ENCODE measurements at regions not wholly inside any gene's neighbourhood (a gene's known extent, or its start where the extent isn't known, plus 50 kb on each side); places are given as distances from the start of the nearest gene placed in this dataset.

GRCh38 chr3:30140356-30141075 is 465.9 kb upstream of the TGFBR2 start:
- TF ChIP-seq CTCF (IDR thresholded peaks at IDR 0.05) (no peak), EZH2phosphoT487 (IDR thresholded peaks at IDR 0.05) (no peak)

Data from neural progenitor cell (in vitro differentiated cells).